ENCODE measurements at regions not wholly inside any gene's neighbourhood (a gene's known extent, or its start where the extent isn't known, plus 50 kb on each side); places are given as distances from the start of the nearest gene placed in this dataset.

- no peak for DNase-seq
These were observed 284.9 kb upstream of the WWC1 start for GRCh38 chr5:168006456-168007130.

GRCh38 chr5:168007286-168007685 is 284.2 kb upstream of the WWC1 start:
- no peak for DNase-seq

DNA sequence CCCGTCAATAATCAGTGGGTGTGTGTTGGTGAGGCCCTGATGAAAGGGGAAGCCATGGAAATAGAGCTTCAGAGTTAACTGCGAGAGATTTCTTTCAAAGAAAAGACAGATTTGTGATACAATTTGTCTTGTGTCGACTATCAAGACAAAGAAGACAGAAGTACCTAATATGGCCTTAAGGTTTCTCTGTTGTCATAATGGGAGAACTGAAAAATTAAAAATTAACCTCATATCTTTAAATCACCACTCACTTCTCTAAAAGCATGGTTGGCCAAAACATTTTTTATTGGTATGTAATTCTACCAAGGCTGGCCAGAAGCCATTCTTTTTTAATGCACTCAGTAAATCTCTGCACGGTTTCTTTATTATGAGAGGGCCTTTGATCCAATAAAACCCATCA is 282.9 kb upstream of the WWC1 start:
- DNase-seq, result no peak

GRCh38 chr5:168011096-168011495 is 280.3 kb upstream of the WWC1 start:
- DNase-seq, result no peak

GRCh38 chr5:168012006-168012405 is 279.4 kb upstream of the WWC1 start:
- DNase-seq, result no peak

DNA sequence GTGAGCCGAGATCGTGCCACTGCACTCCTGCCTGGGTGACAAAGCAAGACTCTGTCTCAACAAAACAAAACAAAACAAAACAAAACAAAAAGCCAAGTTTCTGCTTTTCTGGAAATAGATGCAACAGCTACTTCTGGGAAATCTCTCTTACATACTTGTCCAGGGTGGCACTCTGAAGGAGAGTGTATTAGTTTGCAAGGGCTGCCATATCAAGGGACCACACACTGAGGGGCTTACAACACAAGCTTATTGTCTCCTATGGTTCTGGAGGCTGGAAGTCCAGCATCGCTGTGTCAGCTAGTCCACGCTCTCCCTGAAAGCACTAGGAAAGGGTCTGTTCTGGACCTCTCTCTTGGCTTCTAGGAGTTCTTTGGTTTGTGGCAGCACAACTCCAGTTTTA is 277.9 kb upstream of the WWC1 start:
- DNase-seq, result no peak

DNA sequence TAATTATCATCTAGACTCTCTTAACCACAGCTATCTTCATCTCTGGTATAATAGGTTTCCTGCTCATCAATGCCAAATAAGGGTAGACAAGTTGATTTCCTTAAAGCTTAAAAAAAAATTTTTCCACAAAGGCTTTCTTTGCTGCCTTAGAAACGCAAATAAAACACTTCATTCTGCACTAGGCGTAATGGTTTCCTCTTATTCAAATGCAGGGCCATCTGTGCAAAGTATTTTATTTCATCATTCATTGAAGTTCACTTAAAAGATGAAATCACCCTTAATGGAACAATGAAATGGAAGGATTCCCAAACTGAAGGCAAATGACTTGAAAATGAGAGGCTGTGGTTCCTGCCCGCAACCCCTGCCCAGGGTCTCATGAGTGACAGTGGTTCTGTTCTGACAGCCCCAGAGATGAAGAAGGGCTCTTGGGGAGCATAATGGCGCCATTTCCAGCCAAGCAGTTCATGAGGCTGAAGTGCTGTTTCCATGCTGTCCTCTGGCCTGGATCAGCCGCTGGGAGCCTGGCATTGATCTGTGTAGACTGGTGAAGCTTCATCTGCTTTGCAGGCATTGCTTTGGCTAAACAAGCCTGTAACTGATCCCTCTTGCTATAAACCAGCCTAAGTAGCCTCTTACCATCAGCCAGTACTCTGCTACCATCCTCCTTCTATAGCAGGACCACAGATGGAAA is 276.9 kb upstream of the WWC1 start:
- no peak for DNase-seq

- no peak for DNase-seq
These were observed 275.9 kb upstream of the WWC1 start for GRCh38 chr5:168015506-168015905.

GRCh38 chr5:168017313-168017712 is 274.1 kb upstream of the WWC1 start:
- no peak for DNase-seq

DNA sequence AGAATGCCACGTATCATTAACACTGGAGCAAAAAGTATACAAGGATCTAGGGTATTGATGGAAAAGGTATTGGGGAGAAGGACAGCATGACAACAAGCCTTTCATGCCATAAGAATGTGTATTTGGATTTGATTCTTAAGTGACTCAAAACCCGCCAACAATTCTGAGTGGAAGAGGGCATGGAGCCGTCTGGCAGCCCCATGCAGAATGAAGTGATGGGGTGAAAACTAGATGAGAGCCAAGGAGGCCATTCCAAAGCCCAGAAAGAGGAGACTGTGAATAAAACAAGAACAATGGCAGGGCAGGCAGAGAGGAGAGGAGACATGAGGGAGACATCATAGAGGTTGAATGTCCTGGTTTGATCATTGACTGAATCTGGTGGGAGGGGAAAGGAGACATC is 272.3 kb upstream of the WWC1 start:
- DNase-seq, result no peak

DNA sequence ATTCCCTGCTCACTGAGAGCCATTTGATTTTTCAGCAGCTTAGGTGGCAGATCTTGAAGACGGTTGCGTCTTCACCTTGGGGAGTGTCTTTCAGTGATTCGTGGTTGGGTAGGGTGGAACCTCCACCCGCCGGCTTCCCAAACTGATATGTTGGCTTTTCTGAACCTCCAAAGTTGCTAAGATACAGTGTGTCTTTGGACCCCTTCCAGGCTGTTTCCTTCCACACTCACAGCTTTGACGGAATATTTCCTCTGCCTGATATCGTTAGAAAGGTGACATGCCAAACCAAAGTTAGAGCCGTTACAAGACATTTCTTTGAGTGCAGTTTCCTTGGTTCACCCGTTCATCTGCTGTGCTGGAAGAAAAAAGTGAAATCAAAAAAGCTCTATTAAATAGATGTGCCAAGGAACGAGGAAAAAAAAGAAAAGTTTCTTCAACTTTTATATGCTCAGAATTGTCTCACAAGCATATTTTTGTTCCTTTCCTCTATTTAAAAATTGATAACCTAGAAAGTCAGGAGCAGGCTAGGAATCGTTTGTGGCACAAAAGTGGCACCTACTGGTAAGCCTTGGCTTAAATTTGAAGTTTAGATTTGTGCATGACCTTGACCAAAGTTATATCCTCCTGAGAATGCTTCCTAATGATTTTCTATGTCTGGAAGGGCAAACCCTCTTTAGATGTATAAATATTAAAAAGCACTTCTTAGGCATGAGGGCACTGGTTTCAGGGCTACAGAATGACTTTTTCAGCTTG is 270.7 kb upstream of the WWC1 start:
- no peak for DNase-seq

DNA sequence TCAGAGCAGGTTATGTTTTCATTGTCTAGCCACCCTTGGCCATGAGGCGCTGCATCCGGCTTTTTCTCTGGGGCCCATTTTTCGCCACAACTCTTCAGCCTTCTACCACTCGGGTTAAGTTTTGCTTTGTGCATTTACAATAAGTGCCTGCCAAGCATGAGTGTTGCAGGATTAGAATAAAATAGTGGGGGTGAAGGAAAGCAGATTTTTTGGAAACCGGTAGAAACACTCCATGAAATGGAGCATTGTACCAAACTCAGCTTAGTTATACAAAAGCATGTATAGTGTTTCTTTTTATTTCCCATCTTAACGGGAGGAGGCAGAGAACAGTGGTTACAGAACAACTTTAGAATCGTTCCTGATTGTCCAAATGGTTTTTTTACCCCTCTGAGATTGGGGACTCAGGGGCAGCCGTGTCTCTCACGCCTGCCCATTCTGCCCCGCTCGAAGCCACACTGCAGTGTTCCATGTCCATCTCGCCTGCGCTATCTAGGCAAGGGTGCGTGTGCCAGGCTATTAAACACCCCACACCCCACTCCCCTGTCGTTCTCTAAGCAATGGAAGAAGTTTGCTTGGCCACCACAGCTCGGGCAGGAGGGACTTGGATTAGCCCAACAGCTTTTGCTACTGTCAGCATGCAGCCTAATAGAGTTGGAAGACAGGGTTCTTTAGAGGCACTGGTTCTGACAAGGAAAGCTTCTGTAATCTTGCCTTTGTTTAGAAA is 268.8 kb upstream of the WWC1 start:
- DNase-seq, result no peak

GRCh38 chr5:168023191-168023590 is 268.3 kb upstream of the WWC1 start:
- no peak for DNase-seq

DNA sequence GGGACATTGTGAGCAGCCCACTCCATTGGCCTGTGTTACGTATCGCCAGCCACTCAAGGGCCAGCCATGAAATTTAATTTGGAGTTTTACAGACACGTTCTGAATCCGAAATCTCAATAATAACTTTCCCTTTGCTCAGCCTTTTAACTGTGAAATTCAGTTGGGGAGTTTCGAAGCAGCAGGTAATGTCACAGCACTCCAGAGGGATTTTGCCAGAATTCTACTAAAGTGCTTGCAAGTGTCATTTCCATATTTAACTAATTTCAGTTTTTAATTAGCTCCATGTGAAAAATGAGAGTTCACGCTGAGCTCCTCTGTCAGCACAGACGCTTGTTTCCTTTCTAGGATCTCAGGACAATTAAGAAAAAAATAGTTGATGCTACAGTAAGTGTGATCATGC is 267.1 kb upstream of the WWC1 start:
- DNase-seq, result no peak

DNA sequence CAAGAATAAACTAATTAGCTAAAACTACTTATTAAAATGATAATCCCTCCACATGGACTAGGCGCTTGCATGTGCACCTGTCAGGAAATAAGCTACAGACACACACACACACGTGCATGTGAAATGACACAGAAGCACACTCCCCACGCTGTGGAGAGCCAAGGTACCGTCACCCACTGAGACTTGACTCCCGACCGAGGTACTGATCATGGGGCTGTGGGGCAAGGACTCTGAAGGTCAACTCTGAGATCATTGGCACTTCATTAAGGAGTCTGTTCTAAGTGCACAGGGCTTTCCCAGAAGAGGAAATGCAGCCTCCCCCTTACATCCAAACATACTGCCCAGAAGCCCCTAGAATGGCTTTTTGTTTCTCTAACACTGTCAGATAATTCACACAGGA is 264.4 kb upstream of the WWC1 start:
- no peak for DNase-seq

DNA sequence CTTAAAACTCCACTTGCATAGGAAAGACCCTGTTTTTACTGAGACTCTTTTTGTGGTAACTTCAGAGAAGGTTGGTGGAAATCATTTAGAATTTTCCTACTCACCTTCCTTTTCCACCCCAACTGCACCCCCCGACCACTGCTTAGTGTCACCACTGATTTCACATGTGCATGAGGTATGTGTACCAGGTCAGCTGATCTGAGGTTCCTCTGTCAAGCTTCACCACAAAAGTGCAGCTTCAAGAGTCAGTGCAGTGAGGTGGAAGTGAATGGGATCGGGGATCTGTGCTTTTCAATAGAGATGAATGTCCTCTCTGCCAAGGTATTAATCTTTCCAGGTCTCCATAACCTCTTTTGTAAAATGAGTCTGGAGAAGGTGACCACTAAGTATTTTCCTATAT is 260.5 kb upstream of the WWC1 start:
- no peak for DNase-seq

DNA sequence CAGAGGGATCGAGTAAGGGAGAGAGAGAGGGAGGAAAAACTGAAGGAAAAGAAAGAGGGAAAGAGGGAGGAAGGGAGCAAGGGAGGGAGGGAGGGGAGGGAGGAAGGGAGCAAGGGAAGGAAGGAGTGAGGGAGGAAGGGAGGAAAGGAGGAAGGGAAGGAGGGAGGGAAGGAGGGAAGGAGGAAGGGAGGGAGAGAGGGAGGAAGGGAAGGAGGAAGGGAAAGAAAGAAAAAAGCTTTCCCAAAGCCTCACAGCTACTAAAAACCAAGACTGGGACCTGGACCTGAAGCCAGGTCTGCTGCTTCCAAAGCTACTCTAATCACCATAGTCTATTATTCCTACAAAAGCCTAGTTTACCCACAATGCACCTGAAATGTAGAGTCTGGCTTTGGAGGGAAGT is 259.8 kb upstream of the WWC1 start:
- DNase-seq, result no peak

DNA sequence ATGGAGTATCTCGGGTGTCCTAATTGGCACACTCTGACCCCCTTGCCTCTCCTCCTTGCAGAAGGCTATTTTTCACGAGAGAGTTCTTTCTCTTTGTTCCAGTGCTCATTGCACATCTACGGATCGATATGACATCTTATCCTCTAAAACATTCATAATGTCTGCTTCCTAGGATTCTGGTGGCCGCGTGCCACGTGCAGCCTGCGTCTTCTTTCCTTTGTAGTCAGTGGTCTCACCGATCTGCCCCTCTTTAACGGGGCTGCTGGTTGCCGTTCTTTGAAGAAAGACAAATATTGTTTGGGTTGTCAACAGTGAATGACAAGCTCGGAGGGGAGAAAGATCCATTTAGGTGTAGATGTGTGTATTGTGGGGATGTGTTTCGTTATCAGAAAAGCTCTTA is 252.4 kb upstream of the WWC1 start:
- no peak for DNase-seq

- DNase-seq, result no peak
These were observed 251.7 kb upstream of the WWC1 start for GRCh38 chr5:168039566-168040248.

DNA sequence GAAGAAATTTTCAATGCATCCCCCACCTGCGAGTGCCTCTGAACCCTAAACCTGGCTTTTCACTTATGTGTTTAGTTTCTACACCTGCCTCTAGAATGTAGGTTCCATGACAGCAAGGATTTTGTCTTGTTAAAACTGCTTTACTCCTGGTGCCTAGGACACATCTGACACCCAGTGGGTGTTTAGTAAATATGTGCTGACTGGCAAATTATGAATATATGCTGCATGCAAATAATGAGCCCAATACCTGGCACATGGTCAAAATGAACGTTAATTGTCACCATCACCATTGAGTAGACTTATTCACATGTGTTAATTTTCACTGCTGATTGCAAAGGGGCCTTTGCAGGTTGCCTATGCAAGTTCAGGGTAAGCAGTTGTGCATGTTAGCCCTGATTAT is 249.9 kb upstream of the WWC1 start:
- no peak for DNase-seq

DNA sequence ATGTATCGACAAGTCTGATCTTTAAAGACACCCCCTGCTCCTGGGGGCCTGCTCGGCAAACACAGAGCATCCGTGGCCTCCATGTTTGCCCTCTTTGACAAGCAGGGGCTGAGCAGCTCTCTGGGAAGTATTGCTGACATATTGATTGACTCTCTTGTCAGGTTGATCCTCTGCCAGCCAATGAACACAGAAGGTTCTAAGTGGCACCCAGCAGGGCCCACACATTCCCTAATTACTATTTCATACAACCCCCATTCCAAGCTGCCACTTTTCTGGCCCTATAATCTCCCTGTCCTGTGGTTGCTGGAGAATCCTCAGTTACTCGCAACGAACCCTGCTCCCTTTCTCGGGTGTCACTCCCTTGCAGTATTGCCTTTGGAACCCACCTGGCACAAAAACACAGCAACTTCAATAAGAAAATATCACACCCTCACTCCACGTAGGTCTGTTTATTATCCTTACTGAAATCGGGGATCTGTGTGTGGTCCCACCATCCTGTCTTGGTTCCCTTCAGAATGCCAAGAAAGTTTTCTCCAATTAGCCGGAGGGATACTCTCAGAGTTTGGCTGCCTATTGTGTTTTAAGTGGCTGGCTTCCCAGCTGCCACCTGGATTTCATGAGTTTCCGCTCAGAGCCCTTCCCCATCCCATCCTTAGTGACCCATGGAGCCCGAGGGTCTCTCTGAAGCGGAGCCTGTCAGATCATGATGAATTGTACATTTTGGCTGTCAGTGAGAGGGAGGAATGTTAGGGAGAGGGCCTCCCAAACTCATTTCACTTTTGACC is 249.0 kb upstream of the WWC1 start:
- DNase-seq, result no peak

- no peak for DNase-seq
These were observed 245.3 kb upstream of the WWC1 start for GRCh38 chr5:168046163-168046562.
